NCI-H82 treated with DMSO at 0.1 percent for 48 hours (cell line): ENCODE measurements at regions not wholly inside any gene's neighbourhood (a gene's known extent, or its start where the extent isn't known, plus 50 kb on each side); places are given as distances from the start of the nearest gene placed in this dataset.

Experiments used
- DNase-seq: peaks from one replicate; lab custom pipeline; 2025; ENCODE audit not compliant: unreplicated experiment; lab: John Stamatoyannopoulos, UW

DNA sequence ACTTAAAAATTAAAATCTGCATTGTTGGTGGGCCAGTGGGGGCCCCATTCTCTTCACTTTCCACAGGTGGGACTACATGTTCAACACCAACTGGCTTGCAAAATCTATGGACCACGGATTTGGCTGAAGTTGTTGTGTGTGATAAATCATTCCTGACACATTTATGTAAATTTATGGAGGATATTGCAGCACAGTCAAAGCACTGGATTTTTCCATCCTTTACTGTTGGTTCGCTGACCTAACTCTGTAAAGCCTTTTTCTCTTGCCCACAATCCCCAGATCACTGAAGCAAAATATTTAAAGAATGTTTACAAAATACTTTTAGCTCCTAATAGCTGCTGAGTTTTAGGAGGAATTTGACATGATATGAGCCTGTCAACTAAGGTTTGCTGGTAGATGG is 219.7 kb upstream of the PRICKLE1 start:
- no peak for DNase-seq

DNA sequence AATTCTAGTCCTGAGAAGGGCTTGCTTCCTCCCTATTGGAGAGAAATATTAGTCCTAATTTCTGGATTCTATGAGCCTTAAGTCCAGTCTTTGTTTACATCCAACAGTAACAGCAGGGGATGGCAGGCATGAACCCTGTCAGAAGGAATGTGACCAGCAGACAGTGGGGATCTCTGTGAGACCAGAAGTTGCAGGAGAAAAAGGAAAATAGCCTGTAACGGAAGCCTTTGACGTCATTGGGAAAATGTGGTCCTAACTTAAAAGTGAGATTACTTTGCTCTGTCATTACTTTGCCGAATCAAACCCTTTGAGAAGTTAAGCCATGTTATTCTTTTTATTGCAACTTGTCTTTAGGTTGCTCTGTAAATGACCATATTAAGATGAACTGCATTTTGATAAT is 218.2 kb upstream of the PRICKLE1 start:
- DNase-seq = no peak

DNA sequence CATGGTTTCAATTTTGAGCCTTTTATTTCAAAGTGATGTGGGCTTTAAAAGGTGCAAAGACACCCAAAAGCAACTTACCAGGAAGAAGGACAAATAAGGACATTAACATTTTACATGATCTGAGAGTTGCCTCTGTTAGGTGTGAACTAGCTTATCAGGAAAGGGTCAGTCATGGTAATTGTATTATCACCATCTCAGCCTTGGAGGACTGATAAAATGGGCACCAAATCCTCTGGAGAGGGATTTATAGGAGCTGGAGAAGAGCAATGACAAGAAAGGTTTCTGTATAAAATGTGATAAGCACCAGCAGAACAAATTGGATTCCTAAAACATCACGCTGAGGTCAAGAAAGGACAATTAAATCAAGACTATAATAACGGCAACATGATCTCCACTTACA is 217.7 kb upstream of the PRICKLE1 start:
- no peak for DNase-seq

DNA sequence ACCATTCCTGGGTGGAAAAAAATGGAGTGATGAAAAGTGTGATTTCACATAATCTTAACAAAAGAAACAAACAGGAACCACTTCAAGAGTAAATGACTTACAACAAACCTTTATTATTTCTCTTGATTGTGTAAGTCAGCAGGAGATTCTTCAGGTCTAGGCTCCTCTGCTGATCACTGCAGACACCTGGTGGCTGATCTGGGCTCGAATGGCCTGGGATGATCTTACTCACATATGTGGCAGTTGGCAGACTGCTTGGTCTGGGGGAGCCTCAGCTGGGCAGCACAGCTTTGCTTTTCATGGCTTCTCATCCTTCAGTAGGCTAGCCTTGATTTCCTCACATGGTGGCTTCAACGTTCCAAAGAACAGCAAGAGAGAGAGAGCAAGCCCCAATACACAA is 215.4 kb upstream of the PRICKLE1 start:
- no peak for DNase-seq

DNA sequence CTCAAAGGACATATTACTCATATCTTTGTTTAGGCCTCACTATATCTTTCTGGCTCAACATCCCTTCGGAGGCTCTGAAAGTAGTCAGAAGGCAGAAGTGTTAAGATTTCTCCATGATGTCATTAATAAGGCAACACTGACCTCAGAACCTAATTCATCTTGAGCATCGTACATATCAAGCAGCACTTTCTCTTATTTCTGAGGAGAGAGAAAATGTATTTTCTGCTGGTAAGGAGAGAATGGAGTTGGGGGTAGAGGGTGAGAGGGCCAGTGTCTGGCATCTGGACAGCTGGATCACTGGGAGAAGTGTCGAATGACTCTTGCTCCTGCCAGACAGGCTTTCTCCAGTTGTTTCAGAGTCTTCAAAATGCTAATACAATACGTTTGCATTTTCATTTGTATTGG is 213.2 kb upstream of the PRICKLE1 start:
- DNase-seq = no peak

DNA sequence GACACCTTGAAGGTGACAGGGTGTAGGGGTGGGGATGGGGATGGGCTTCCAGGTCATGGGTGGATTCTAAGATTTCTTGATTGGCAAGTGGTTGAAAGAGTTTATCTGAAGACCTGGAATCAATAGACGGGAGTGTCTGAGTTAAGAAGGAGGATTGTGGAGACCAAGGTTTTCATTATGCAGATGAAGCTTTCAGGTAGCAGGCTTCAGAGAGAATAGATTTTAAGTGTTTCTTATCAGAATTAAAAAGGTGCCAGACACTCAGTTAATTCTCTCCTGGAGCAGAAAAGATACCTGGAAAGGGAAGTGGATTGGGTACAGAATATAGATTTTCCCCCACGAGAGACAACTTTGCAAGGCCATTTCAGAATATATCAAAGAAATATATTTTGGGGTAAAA is 211.7 kb upstream of the PRICKLE1 start:
- DNase-seq = no peak

DNA sequence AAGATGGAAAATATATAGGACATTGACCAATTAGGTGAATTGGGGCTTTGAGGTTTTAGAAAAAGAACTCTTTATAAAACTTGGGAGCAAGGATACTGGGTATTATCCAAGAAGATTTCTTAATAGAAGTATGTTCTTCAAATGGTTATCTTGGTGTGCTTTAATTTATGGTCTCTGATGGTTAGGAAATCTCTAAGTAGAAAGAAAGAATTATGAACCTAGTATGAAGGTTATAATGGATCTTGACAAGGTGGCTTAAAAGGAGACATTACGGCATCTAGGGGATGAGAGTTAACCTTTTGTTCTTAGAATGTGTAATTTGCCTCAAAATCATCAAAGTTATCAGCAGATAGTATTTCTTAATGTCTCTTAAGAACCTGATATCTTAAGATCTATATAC is 210.4 kb upstream of the PRICKLE1 start:
- DNase-seq = no peak

DNA sequence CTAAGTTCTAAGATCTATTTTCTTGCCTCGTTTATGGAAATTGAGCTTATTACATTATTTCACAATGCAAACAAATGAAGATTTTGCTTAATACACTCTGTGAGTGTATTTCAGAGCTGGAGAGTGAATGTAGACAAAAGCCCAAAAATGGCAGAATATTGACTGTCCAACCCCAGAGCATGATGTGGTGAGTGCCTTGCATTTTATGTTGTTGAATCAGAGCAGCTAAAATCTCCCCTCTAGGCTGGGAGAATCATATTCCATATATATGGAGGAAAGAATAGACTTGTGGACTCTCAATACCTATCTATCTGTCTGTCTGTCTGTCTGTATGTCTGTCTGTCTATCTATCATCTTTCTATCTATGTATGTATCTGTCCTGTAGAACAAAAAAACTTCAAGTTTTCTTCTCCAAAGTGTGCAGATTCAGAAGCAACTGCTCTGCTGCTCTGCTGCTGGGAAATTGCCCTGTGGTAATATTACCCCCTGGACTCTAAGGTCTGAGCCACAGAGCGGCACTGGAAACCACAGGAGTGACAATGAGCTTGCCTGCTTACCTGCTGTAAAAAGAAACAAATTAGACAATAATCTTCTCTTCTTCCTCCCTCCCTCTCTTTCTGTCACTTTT is 209.4 kb upstream of the PRICKLE1 start:
- no peak for DNase-seq

DNA sequence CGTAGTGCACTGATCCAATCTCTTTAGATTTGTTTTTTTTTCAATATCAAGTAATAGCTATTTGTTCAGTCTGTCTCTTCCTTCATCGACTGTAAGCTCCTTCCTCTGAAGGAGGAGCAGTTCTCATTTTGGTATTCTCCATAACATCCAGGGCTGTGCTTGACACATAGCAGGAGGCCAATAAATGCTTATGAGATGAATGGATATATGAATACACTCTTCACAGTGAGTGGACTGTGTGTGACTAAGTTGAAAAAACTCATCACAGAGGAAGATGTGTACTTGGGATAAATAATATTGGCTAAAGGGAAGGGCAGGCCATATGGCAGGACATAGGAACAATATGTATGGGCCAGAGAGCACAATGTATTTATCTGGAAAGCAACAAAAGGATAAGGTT is 205.3 kb upstream of the PRICKLE1 start:
- DNase-seq = no peak

DNA sequence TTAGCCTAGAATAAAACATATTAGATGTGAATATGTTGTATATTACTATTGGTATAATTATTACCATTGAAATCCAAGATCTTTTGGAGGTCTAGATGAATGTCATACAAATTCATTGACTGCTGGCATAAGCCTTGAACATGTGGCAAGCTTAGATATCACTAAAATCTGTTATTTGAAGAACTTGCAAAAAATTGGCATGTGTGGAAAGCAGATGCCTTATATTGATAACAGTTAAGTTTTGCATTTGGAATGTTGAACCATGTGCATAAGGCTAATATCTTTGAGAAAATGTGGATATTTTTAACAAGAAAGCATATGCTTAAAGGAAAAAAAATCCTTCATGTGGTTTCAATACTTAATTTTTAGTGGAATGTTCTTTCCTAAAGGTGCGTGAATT is 203.6 kb upstream of the PRICKLE1 start:
- no peak for DNase-seq

DNA sequence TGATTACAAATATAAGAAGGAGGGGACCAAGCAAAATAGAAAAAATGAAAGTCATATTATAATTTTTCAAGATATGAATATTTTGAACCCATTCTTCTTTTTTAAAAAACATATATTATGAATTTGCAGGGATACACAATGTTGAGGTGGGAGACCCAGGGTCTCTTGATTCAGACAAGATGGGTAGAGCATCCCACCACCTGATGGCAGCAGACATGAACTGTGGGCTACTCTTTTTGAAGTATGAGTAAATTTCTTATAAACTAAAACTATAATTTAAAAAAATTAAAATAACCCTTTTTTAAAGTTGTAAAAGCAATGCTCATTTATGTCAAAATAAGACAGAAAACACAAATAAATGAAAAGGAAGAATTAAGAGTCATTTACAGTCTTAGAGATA is 202.7 kb upstream of the PRICKLE1 start:
- DNase-seq = no peak

DNA sequence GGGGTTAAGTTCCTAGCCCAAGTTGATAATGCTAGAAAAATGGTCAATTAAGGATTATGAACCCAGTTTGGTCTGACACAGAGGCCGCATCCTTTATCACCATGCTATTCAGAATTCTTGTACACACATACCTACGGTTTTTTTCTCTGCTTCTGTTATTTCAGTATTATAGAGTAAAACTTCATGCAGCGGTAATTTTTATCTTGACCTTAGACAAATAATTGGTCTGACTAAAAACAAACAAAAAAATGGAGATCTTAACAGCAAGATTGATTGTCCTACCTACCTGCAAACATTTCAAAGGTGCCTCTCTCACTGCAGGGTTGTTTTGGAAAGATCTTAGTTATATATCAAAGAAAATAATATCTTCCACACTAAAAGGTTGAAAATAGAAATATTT is 201.9 kb upstream of the PRICKLE1 start:
- no peak for DNase-seq

DNA sequence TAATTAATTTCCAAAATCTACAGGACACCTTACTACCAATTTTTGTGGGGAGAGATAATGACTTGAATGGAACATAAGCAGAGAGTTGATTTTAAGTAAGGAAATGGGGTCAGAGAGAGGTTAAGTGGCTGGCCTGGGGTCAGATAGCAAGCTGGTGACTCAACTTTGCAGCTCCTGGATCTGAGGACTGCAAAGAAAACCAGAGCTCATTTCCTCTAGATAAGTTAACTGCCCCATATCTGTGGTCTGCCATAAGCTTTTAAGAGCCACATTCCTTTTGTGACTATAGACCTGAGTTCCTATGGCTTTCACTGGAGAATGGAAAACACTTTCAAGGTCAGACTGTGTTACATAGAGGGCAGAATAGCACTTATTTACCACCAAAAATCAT is 201.2 kb upstream of the PRICKLE1 start:
- DNase-seq = no peak

DNA sequence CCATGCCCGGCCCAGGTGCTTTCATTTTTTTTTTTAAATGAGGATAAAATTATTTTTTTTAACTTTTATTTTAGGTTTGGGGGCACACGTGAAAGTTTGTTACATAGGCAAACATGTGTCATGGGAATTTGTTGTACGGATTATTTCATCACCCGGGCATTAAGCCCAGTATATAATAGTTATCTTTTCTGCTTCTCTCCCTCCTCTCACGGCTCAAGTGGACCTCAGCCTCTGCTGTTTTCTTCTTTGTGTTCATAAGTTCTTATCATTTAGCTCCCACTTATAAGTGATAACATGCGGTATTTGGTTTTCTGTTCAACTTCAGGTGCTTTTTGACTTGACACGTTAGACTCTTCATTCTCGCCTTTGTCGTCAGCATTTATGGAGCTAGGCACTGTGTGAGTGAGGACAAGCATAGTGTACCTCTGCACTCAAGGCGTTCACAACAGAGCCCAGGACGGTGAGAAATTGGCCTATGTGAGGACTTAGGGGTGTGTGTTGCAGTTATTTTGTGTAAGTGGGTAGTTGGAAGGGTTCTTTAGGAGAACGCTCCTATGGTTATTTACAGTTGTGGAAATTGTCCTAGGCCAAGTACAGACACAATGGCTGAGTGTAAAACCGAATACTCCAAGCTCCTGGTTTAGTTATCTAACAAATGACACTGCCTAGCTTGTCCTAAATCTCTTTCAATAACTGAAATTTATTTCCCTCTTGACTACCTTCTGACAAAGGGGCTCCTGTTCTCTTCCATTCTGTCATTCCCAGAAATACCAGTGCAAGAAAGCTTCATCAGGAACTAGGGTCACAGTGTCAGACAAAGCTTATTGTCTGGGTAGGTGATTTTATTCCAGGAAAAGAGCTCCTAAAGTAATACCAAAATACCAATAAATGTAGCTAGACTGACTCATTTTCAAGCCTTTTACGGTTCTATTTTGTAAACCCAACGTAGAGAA is 200.5 kb upstream of the PRICKLE1 start:
- DNase-seq = no peak

DNA sequence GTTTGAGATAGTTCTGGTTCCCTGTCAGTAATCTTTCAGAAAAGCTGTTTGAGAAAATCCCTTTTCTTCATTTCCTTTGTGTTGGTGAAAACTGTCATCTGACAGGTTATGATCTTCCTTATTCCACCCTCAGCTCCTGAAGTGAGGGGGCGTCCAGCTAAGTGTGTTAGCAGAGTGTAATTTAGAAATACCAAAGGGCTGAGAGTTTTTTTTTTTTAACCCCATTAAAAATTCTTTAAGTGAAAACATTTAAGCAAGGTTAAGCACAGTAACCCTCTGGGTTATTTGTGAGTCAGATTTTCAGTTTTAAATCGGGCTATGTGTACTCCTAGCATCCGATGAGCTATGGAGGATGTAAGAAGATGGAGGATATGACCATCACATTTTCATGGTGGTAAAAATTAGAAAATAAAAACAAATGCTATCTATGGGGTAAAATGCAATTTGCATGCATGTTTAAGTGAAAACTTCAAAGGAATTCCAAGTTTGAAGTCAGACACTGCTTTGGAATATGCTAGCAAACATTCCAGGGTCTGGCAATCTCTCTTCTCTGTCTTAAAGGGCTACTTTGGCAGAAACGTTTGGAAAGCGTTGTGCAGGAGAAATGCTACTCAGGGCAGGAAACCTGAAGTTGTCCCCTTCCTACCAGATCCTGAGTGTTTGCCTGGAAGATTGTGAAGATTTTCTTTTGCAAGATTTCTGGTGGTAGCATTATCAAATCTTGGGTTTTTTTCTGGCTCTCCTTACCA is 197.0 kb upstream of the PRICKLE1 start:
- DNase-seq = no peak

DNA sequence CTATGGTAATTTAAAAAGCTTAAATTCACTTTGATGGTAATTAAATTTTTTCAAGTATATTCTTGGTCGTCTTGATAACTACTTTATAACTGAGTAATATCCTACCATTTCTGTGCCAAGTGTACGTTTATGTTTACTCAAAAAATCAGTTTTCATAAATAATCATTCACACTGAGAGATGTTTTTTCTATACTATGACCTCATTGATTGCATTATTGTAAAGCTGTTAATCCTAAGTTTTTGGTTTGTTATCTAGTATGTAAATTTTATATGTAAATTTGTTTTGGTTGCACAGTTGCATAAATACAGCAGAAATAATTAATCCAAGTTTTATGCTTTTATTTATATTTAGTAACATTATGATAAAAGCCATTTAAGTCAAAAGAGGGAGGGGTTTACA is 196.4 kb upstream of the PRICKLE1 start:
- no peak for DNase-seq

DNA sequence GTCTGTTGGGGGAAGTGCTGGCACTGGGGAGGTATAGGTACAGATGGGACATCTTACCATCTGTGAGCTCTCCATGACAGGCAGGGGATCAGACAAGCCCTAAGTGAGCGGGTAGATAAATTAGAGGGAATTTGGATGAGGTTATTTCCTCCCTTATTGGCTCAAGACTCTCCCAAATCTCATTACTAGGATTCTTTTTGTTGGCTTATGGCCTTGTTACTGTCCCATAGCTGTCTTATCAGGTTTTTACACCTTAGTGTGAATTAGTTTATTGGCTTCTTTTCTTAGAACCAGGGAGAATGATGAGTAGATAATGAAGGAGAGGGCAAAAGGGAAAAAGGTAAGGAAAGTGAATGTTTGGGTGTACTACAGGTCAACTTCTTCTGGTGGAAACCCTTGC is 191.1 kb upstream of the PRICKLE1 start:
- DNase-seq = peak; percentile 76

DNA sequence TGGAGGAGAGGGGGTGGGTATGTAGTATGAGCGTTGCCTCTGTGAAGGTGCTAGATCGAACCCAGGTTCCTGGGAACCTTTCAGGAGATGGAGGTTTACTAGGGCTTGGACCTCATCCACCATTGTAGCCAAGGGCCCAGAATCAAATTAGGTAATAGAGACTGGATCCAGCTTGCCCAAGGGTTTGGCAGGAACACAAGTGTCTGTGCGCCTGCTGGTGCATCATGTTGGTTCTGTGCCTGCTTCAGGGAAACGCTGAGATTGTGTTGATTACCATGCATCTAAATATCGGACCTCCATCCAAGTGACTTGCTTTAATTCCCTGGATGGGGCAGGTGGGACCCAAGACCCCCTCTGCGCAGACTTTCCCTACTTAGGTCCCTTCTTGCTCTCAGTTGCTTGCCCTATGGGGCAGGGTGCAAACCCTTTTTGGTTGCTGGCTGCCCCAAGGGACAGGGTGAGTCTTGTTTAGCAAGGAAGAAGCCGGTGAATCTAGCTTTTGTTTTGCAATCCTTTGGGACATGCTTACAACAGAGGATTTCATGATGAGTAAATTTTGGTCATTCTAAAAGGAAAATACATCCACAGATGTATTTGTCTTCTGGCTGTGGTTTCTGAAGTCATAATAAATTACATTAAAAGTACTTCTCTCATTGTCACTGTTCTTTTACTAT is 189.8 kb upstream of the PRICKLE1 start:
- no peak for DNase-seq

DNA sequence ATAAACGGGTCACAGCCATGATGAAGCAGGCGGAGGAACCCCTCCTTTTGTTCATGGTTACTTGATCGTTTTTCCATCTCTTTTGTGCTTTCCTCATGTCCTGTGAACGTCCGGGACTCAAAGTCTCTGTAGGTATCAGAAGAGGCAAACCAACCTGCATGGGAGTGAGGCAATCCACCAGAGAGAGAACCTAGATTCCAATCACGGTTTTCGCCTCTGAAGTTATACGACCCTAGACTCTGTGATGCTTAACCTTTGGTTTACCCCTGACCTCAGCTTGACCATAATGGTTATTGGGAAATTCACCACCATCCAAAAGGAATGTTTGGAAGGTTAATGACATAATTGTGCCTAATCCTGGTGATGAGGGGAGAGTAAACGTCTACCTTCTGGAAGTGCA is 186.8 kb upstream of the PRICKLE1 start:
- DNase-seq = no peak

DNA sequence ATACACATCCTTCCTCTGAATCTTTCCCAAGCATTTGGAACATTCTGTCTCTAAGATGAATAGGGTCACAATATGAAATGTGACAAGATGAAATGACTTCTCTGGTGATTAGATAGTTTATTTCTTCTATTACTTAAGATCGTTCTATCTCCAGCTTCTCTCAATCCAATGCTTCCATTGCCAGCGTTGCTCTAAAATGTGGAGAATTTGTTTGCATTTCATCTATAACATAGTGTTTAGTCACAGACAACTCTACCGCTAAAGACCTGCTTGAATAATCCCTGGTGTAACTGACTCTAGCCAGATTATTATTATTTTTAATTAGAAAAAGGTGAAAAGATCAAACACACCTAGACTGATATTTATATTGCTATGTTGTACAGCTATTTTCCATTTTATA is 184.7 kb upstream of the PRICKLE1 start:
- no peak for DNase-seq

DNA sequence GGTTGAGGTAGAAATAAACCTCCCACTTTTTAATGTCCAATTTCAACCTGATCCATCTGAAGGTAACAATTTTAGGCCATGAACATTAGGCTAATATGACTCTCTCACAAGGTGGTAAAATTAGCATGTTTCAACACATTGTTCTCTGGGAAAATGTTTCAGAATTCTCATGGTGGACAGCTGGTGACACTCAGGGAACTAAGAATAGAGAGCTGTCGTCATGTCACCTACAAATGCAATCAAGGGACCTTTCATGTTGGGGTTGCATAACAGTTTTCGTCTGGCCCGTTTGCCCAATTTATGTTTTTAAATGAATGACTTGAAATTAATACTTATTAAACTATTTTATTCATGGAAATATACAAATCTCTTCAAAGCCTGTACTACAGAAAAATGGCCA is 180.7 kb upstream of the PRICKLE1 start:
- no peak for DNase-seq
